DND-41 (cell line): ENCODE measurements at regions not wholly inside any gene's neighbourhood (a gene's known extent, or its start where the extent isn't known, plus 50 kb on each side); places are given as distances from the start of the nearest gene placed in this dataset.

Experiments used
- CTCF ChIP-seq: IDR thresholded peaks from 2 replicates; pipeline ENCODE4 v1.5.1; 2012; ENCODE audit warnings: borderline replicate concordance, low read length, moderate library complexity, mild to moderate bottlenecking; ENCODE audit not compliant: poor library complexity, severe bottlenecking; ENCODE audit errors: extremely low read depth
- EZH2 ChIP-seq: IDR thresholded peaks from 3 replicates; pipeline ENCODE4 v1.6.1; 2012; ENCODE audit warnings: borderline replicate concordance, low read depth, mild to moderate bottlenecking, moderate library complexity, low read length, inconsistent platforms; ENCODE audit not compliant: severe bottlenecking

- TF ChIP-seq CTCF = no peak
- no peak for TF ChIP-seq EZH2
These were observed 259.8 kb downstream of the FBXO15 start for GRCh38 chr18:73887801-73888200.
